Stomach (tissue), 8 donors: ENCODE measurements at regions not wholly inside any gene's neighbourhood (a gene's known extent, or its start where the extent isn't known, plus 50 kb on each side); places are given as distances from the start of the nearest gene placed in this dataset.

ENCODE experiments used
- DNase-seq, 2 donors: peaks; one replicate each; pipeline versions ENCODE4 v3.0.0 to v3.0.0-alpha.2; 2013 to 2019
- H3K27ac ChIP-seq, 5 donors: fragments of 200-600 bp in 4 of 5; sonication (generic) in 4 of 5; one replicate each; pipeline ENCODE4 v1.5.1; 2013 to 2019; ENCODE audit warnings: mild to moderate bottlenecking in 1 of 5, moderate library complexity in 1 of 5
- H3K27me3 ChIP-seq, 3 donors: fragments of 200-600 bp; sonication (generic); one replicate each; pipeline ENCODE4 v1.5.1; 2017 to 2019; ENCODE audit warnings: mixed run types in 1 of 3
- H3K36me3 ChIP-seq, 4 donors: fragments of 200-600 bp; sonication (generic); 1 replicate in 3 of 4; 2 replicates in 1 of 4; pipeline ENCODE4 v1.5.1; 2016 to 2019
- H3K4me1 ChIP-seq, 4 donors: fragments of 200-600 bp; sonication (generic); one replicate each; pipeline ENCODE4 v1.5.1; 2016 to 2019
- H3K4me3 ChIP-seq, 4 donors: fragments of 200-600 bp; sonication (generic) in 3 of 4; one replicate each; pipeline ENCODE4 v1.5.1; 2016 to 2019; ENCODE audit warnings: mild to moderate bottlenecking in 1 of 4
- H3K9me3 ChIP-seq, 4 donors: fragments of 200-600 bp; sonication (generic); one replicate each; pipeline ENCODE4 v1.5.1; 2016 to 2019
- CTCF ChIP-seq, 7 experiments: fragments of 450-650 bp in 4 of 7; fragments of 200-600 bp in 3 of 7; sonication (generic) in 3 of 7; IDR thresholded peaks; one replicate each; pipeline ENCODE4 v1.5.1; 2016 to 2019; ENCODE audit warnings: antibody characterized with exemption in 7 of 7, control low read depth in 2 of 7, mild to moderate bottlenecking in 1 of 7
- EP300 ChIP-seq: sonication (generic); formaldehyde crosslinking; IDR thresholded peaks from one replicate; pipeline ENCODE4 v1.6.1; 2017; ENCODE audit warnings: antibody characterized with exemption
- POLR2A ChIP-seq, 4 donors: fragments of 450-650 bp; IDR thresholded peaks; one replicate each; pipeline ENCODE4 v1.6.1; 2016; ENCODE audit warnings: antibody characterized with exemption in 4 of 4, control low read depth in 2 of 4, mild to moderate bottlenecking in 1 of 4, moderate library complexity in 1 of 4
- POLR2AphosphoS5 ChIP-seq, 3 donors: sonication (generic); formaldehyde crosslinking; IDR thresholded peaks; one replicate each; pipeline ENCODE4 v1.6.1; 2016; ENCODE audit warnings: antibody characterized with exemption in 3 of 3
- WGBS, 5 donors: extraction: QIAGEN DNeasy Blood & Tissue Kit in 3 of 5; methylation state at CpG; one replicate each; pipeline versions ENCODE4 v1.1.5 to v1.1.7; 2013 to 2018; 5-methylcytosine and 5-hydroxymethylcytosine counted together
- intact Hi-C: fragments of 100-400 bp; cut with DNase I; formaldehyde crosslinking; loops from one replicate; pipeline ENCODE4 v1.15.1; 2023; ENCODE audit warnings: low total_unique reads
- donor health status: healthy with polysubstance abuse.
- donor health status: Bipolar disorder and iron deficiency.
- donor health status: healthy.

GRCh38 chr17:34798581-34798980 lies 162.7 kb downstream of the CCT6B start:
- Histone ChIP-seq H3K27ac (no peak overlapping the region), H3K9me3 (peaks cover 0 to 23% (median 7%) of the 10 kb centered on the region in 4 donors), H3K4me3 (no peak overlapping the region), H3K4me1 (no peaks in the 10 kb centered on the region), H3K36me3 (no peaks in the 10 kb centered on the region), H3K27me3 (peaks cover 0 to 25% (median 0%) of the 10 kb centered on the region in 3 donors)
- no peak for DNase-seq
- no peak for TF ChIP-seq POLR2A (IDR thresholded peaks at IDR 0.05)
- TF ChIP-seq EP300, result no peak
- TF ChIP-seq POLR2AphosphoS5 (IDR thresholded peaks at IDR 0.05), result no peak
- no peak for TF ChIP-seq CTCF (IDR thresholded peaks at IDR 0.05)
- intact Hi-C loops, result no loop called here

- no peaks in the 10 kb centered on the region for H3K36me3 ChIP-seq
- WGBS, 5 donors, result 5 to 13% (median 11%) methylated on average over 10 of the region's 10 CpGs
- H3K27me3 ChIP-seq, result peaks cover 0 to 33% (median 0%) of the 10 kb centered on the region in 3 donors
- no peaks in the 10 kb centered on the region for H3K4me1 ChIP-seq
- TF ChIP-seq EP300 (no peak), POLR2A (IDR thresholded peaks at IDR 0.05) (no peak), CTCF (IDR thresholded peaks at IDR 0.05) (no peak), POLR2AphosphoS5 (IDR thresholded peaks at IDR 0.05) (no peak)
- peak in 1 of 2 donors; percentile 73 for DNase-seq
- no peak overlapping the region for H3K4me3 ChIP-seq
- no peak overlapping the region for H3K27ac ChIP-seq
- H3K9me3 ChIP-seq, result peaks cover 0 to 23% (median 7%) of the 10 kb centered on the region in 4 donors
- intact Hi-C loops, result no loop called here
Observed at GRCh38 chr17:34797720-34798119, 163.5 kb downstream of the CCT6B start.

DNA sequence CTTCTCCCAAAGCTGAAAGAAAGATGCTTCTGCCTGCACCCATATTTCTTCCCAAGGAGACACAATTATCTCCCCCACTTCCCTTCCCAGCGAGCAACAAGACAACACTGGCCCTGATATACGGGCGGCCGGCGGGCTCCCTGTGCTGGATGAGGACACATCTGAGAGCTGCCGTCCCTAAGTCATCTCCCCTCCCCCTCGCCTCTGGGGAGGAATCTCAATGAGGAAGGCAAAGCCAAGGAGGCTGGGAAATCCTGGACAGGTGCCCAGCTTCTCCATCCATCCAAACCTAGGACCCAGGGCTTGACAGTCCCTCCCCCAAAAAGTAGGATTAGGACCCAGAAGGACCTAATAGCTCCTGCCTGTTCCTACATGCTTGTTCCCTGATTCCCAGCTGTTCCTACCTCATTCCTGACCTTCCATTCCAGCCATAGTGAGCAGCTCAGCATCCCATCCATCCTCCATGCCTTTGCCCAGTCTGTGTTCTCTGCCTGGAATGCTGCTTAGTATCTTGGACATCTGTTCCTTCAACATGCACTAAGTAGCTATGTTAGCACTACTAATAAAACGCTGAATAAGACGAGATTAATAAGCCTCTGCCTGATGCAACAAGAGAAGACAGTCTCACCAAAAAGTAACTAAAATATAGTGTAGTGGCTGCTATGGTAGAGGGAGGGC lies 167.9 kb downstream of the CCT6B start:
- intact Hi-C loops, result no loop called here
- Histone ChIP-seq H3K36me3 (no peaks in the 10 kb centered on the region), H3K4me1 (no peaks in the 10 kb centered on the region), H3K27ac (no peak overlapping the region), H3K27me3 (peaks cover 0 to 35% (median 0%) of the 10 kb centered on the region in 3 donors), H3K9me3 (no peaks in the 10 kb centered on the region), H3K4me3 (no peak overlapping the region)
- no peak for DNase-seq
- 50 to 61% (median 57%) methylated on average over 9 of the region's 9 CpGs for WGBS, 5 donors
- TF ChIP-seq POLR2A (IDR thresholded peaks at IDR 0.05), result no peak
- no peak for TF ChIP-seq POLR2AphosphoS5 (IDR thresholded peaks at IDR 0.05)
- no peak for TF ChIP-seq EP300
- TF ChIP-seq CTCF (IDR thresholded peaks at IDR 0.05), result no peak

DNA sequence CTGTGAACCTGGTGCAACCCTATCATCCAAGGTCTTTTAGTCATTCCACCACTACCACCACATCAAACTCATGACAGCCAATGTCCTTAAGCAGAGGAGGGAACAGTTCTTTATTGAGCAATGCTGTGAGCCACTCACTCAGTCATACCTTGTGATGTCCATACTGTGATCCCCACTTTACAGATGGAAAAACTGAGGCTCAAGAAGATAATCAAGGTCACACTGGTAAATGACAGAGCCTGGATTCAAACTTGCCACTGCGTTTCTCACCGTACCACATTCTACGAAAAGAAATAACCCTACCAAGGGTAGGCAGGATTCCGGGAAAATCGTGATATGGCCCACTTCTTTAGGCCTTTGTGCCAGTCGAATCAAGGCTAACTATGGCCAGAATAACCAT lies 172.6 kb downstream of the CCT6B start:
- H3K4me1 ChIP-seq, result no peaks in the 10 kb centered on the region
- intact Hi-C loops, result no loop called here
- DNase-seq, result no peak
- no peaks in the 10 kb centered on the region for H3K9me3 ChIP-seq
- H3K27ac ChIP-seq, result no peak overlapping the region
- no peaks in the 10 kb centered on the region for H3K36me3 ChIP-seq
- WGBS, 5 donors, result 85 to 93% (median 90%) methylated on average over 6 of the region's 6 CpGs
- H3K4me3 ChIP-seq, result no peak overlapping the region
- TF ChIP-seq EP300 (no peak), POLR2A (IDR thresholded peaks at IDR 0.05) (no peak), CTCF (IDR thresholded peaks at IDR 0.05) (no peak), POLR2AphosphoS5 (IDR thresholded peaks at IDR 0.05) (no peak)
- H3K27me3 ChIP-seq, result peaks cover 0 to 11% (median 0%) of the 10 kb centered on the region in 3 donors
